Stimulated activated naive CD8-positive, alpha-beta T cell treated with anti-CD3 and anti-CD28 coated beads, Interleukin-15, amount 100 ng/mL, for 72 hours (primary cell): ENCODE measurements at regions not wholly inside any gene's neighbourhood (a gene's known extent, or its start where the extent isn't known, plus 50 kb on each side); places are given as distances from the start of the nearest gene placed in this dataset.
A peak's percentile ranks its signal among the peaks of the same experiment; 100 is the strongest.

Source experiments
- ATAC-seq: fragments of 150-1000 bp; cut with Tn5 transposase; 2 replicates; pipeline ENCODE4 v1.10.0; 2021; ENCODE audit warnings: mild to moderate bottlenecking, moderate library complexity
- DNase-seq, 2 donors: peaks; one replicate each; pipeline ENCODE4 v3.0.0; 2021 to 2022
- H3K27ac Mint-ChIP-seq, 2 donors: one replicate each; pipeline ENCODE4 v1.8.0; 2022; ENCODE audit warnings: mild to moderate bottlenecking in 2 of 2, mixed read lengths in 2 of 2, moderate library complexity in 2 of 2
- H3K27me3 Mint-ChIP-seq: one replicate; pipeline ENCODE4 v1.8.0; 2022; ENCODE audit warnings: mixed read lengths
- H3K4me1 Mint-ChIP-seq: one replicate; pipeline ENCODE4 v1.8.0; 2022; ENCODE audit warnings: mild to moderate bottlenecking, mixed read lengths
- H3K4me3 Mint-ChIP-seq, 2 donors: one replicate each; pipeline ENCODE4 v1.8.0; 2022; ENCODE audit warnings: mild to moderate bottlenecking in 2 of 2, mixed read lengths in 2 of 2, moderate library complexity in 1 of 2
- H3K9me3 Mint-ChIP-seq, 2 donors: one replicate each; pipeline ENCODE4 v1.8.0; 2022; ENCODE audit warnings: mixed read lengths in 2 of 2

GRCh38 chr9:32698706-32699277 lies 63.3 kb upstream of the TAF1L start:
- Mint-ChIP-seq H3K27me3 (no peaks in the 10 kb centered on the region), H3K27ac (no peak overlapping the region), H3K9me3 (no peaks in the 10 kb centered on the region), H3K4me1 (no peaks in the 10 kb centered on the region), H3K4me3 (no peak overlapping the region)
- no peak for ATAC-seq
- no peak for DNase-seq

- ATAC-seq (no peak), DNase-seq (no peak)
Observed at GRCh38 chr9:32701321-32702022, 66.0 kb upstream of the TAF1L start.

GRCh38 chr9:32703635-32704034 lies 68.2 kb upstream of the TAF1L start:
- peaks cover 10% of the 10 kb centered on the region for H3K27me3 Mint-ChIP-seq
- no peaks in the 10 kb centered on the region for H3K4me1 Mint-ChIP-seq
- no peaks in the 10 kb centered on the region for H3K9me3 Mint-ChIP-seq
- peak overlapping the region in 1 of 2 donors; percentile 54 for H3K27ac Mint-ChIP-seq
- no peak overlapping the region for H3K4me3 Mint-ChIP-seq
- no peak for DNase-seq
- no peak for ATAC-seq

More at GRCh38 chr9:32701321-32702022, 66.0 kb upstream of the TAF1L start:
- no peaks in the 10 kb centered on the region for H3K9me3 Mint-ChIP-seq
- H3K27ac Mint-ChIP-seq: no peak overlapping the region
- H3K4me3 Mint-ChIP-seq: no peak overlapping the region
- peaks cover under 1% of the 10 kb centered on the region for H3K27me3 Mint-ChIP-seq
- H3K4me1 Mint-ChIP-seq: no peaks in the 10 kb centered on the region

- Mint-ChIP-seq H3K4me3 (no peak overlapping the region), H3K27me3 (peaks cover 10% of the 10 kb centered on the region), H3K4me1 (no peaks in the 10 kb centered on the region), H3K9me3 (no peaks in the 10 kb centered on the region), H3K27ac (no peak overlapping the region)
- ATAC-seq (no peak), DNase-seq (no peak)
Observed at GRCh38 chr9:32704343-32704742, 68.9 kb upstream of the TAF1L start.

GRCh38 chr9:32705059-32705458 lies 69.6 kb upstream of the TAF1L start:
- Mint-ChIP-seq H3K4me1 (no peaks in the 10 kb centered on the region), H3K27ac (no peak overlapping the region), H3K4me3 (no peak overlapping the region), H3K9me3 (no peaks in the 10 kb centered on the region), H3K27me3 (peaks cover 10% of the 10 kb centered on the region)
- DNase-seq: no peak
- no peak for ATAC-seq

- H3K27ac Mint-ChIP-seq: no peak overlapping the region
- no peak for DNase-seq
- ATAC-seq: no peak
- H3K27me3 Mint-ChIP-seq: peaks cover 10% of the 10 kb centered on the region
- H3K4me3 Mint-ChIP-seq: no peak overlapping the region
- H3K4me1 Mint-ChIP-seq: no peaks in the 10 kb centered on the region
- H3K9me3 Mint-ChIP-seq: no peaks in the 10 kb centered on the region
Observed at GRCh38 chr9:32706004-32706724, 70.7 kb upstream of the TAF1L start.

- Mint-ChIP-seq H3K27ac (no peak overlapping the region), H3K4me3 (no peak overlapping the region), H3K27me3 (peaks cover 10% of the 10 kb centered on the region), H3K9me3 (no peaks in the 10 kb centered on the region), H3K4me1 (no peaks in the 10 kb centered on the region)
- no peak for ATAC-seq
- no peak for DNase-seq
Observed at GRCh38 chr9:32706725-32707100, 71.2 kb upstream of the TAF1L start.

GRCh38 chr9:32707326-32707725 lies 71.9 kb upstream of the TAF1L start:
- Mint-ChIP-seq H3K4me3 (no peak overlapping the region), H3K27me3 (peaks cover 10% of the 10 kb centered on the region), H3K4me1 (no peaks in the 10 kb centered on the region), H3K9me3 (no peaks in the 10 kb centered on the region), H3K27ac (no peak overlapping the region)
- no peak for DNase-seq
- no peak for ATAC-seq

- Mint-ChIP-seq H3K4me3 (no peak overlapping the region), H3K4me1 (no peaks in the 10 kb centered on the region), H3K9me3 (no peaks in the 10 kb centered on the region), H3K27me3 (peaks cover 10% of the 10 kb centered on the region), H3K27ac (no peak overlapping the region)
- no peak for ATAC-seq
- DNase-seq: no peak
Observed at GRCh38 chr9:32708480-32709150, 73.1 kb upstream of the TAF1L start.

GRCh38 chr9:32709871-32710270 lies 73.5 kb upstream of the TMEM215 start:
- Mint-ChIP-seq H3K27me3 (peaks cover 10% of the 10 kb centered on the region), H3K9me3 (no peaks in the 10 kb centered on the region)
- no peak for DNase-seq

GRCh38 chr9:32716425-32716824 lies 66.9 kb upstream of the TMEM215 start:
- ATAC-seq (no peak), DNase-seq (no peak)
- Mint-ChIP-seq H3K9me3 (no peaks in the 10 kb centered on the region), H3K4me3 (no peak overlapping the region), H3K27ac (no peak overlapping the region), H3K27me3 (peaks cover 12% of the 10 kb centered on the region), H3K4me1 (no peaks in the 10 kb centered on the region)

More at GRCh38 chr9:32709871-32710270, 73.5 kb upstream of the TMEM215 start:
- Mint-ChIP-seq H3K27ac (no peak overlapping the region), H3K4me1 (no peaks in the 10 kb centered on the region), H3K4me3 (no peak overlapping the region)
- ATAC-seq: no peak

GRCh38 chr9:32716955-32717543 lies 66.3 kb upstream of the TMEM215 start:
- H3K4me1 Mint-ChIP-seq: no peaks in the 10 kb centered on the region
- no peaks in the 10 kb centered on the region for H3K9me3 Mint-ChIP-seq
- H3K27me3 Mint-ChIP-seq: peaks cover 12% of the 10 kb centered on the region
- no peak overlapping the region for H3K27ac Mint-ChIP-seq
- H3K4me3 Mint-ChIP-seq: no peak overlapping the region
- DNase-seq: no peak
- no peak for ATAC-seq

- ATAC-seq (no peak), DNase-seq (no peak)
- Mint-ChIP-seq H3K27me3 (peaks cover 18% of the 10 kb centered on the region), H3K9me3 (no peaks in the 10 kb centered on the region), H3K4me1 (no peaks in the 10 kb centered on the region), H3K27ac (no peak overlapping the region), H3K4me3 (no peak overlapping the region)
Observed at GRCh38 chr9:32722704-32723103, 60.6 kb upstream of the TMEM215 start.

GRCh38 chr9:32723789-32724325 lies 59.5 kb upstream of the TMEM215 start:
- no peak for DNase-seq
- ATAC-seq: no peak
- Mint-ChIP-seq H3K27ac (peak overlapping the region in 1 of 2 donors; percentile 30), H3K4me3 (no peak overlapping the region), H3K9me3 (peaks cover 7 to 8% of the 10 kb centered on the region in 2 donors), H3K27me3 (peaks cover 10% of the 10 kb centered on the region), H3K4me1 (no peaks in the 10 kb centered on the region)

GRCh38 chr9:32725066-32725860 lies 58.1 kb upstream of the TMEM215 start:
- H3K4me3 Mint-ChIP-seq: no peak overlapping the region
- peaks cover 8 to 11% of the 10 kb centered on the region in 2 donors for H3K9me3 Mint-ChIP-seq
- no peaks in the 10 kb centered on the region for H3K4me1 Mint-ChIP-seq
- H3K27ac Mint-ChIP-seq: no peak overlapping the region
- no peak for ATAC-seq
- no peak for DNase-seq
- peaks cover 7% of the 10 kb centered on the region for H3K27me3 Mint-ChIP-seq
